ENCODE measurements at regions not wholly inside any gene's neighbourhood (a gene's known extent, or its start where the extent isn't known, plus 50 kb on each side); places are given as distances from the start of the nearest gene placed in this dataset.

DNA sequence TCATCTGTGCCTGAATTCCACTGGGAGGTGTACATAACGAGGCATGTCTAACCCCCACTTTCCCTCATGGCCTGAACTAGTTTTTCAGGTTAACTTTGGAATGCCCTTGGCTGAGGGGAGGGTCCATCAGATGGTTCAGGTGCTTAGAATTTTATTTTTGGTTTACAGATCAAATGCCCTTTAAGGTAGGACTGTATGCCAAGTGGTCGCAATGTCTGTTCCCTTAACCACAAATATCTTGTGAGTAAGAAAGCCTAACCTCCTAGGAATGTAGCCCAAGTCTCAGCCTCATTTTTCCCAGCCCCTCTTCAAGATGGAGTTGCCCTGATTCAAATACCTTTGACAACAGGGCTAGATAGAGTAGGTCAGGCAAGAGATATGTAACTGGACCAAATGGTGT is 78.4 kb downstream of the RNASET2 start:
- TF ChIP-seq SIN3A (IDR thresholded peaks at IDR 0.05; ENCODE audit: borderline replicate concordance, insufficient read depth, low read length) (no peak), TAF1 (IDR thresholded peaks at IDR 0.05; ENCODE audit: borderline replicate concordance, insufficient read depth, low read length) (no peak), FOXP2 (optimal IDR thresholded peaks at IDR 0.05; ENCODE audit: borderline replicate concordance, extremely low read depth, extremely low read length, insufficient read depth) (no peak), POLR2AphosphoS5 (IDR thresholded peaks at IDR 0.05; ENCODE audit: low read depth, low read length) (no peak)
- TF ChIP-seq, protein P1, sequence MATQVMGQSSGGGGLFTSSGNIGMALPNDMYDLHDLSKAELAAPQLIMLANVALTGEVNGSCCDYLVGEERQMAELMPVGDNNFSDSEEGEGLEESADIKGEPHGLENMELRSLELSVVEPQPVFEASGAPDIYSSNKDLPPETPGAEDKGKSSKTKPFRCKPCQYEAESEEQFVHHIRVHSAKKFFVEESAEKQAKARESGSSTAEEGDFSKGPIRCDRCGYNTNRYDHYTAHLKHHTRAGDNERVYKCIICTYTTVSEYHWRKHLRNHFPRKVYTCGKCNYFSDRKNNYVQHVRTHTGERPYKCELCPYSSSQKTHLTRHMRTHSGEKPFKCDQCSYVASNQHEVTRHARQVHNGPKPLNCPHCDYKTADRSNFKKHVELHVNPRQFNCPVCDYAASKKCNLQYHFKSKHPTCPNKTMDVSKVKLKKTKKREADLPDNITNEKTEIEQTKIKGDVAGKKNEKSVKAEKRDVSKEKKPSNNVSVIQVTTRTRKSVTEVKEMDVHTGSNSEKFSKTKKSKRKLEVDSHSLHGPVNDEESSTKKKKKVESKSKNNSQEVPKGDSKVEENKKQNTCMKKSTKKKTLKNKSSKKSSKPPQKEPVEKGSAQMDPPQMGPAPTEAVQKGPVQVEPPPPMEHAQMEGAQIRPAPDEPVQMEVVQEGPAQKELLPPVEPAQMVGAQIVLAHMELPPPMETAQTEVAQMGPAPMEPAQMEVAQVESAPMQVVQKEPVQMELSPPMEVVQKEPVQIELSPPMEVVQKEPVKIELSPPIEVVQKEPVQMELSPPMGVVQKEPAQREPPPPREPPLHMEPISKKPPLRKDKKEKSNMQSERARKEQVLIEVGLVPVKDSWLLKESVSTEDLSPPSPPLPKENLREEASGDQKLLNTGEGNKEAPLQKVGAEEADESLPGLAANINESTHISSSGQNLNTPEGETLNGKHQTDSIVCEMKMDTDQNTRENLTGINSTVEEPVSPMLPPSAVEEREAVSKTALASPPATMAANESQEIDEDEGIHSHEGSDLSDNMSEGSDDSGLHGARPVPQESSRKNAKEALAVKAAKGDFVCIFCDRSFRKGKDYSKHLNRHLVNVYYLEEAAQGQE (IDR thresholded peaks at IDR 0.05; ENCODE audit: insufficient read depth in 1 of 2, low read depth in 2 of 2, low read length in 2 of 2): no peak

DNA sequence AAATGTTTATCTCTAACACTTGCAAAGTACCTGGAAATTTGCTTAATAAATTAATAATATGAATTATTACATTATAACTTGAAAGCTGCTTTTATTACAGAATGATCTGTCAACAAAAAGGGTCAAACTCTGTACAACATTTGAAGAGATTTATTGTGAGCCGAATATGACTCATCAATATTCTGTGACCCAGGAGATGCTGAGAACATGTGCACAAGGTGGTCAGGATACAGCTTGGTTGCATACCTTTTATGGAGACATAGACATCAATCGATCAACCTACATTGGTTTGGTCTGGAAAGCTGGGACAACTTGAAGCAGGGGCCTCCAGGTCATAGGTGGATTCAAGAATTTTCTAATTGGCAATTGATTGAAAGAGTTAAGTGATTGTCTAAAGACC is 79.0 kb downstream of the RNASET2 start:
- no peak for TF ChIP-seq SIN3A (IDR thresholded peaks at IDR 0.05; ENCODE audit: borderline replicate concordance, insufficient read depth, low read length)
- TF ChIP-seq TAF1 (IDR thresholded peaks at IDR 0.05; ENCODE audit: borderline replicate concordance, insufficient read depth, low read length): no peak
- TF ChIP-seq, protein P1 (IDR thresholded peaks at IDR 0.05; ENCODE audit: insufficient read depth in 1 of 2, low read depth in 2 of 2, low read length in 2 of 2): no peak
- TF ChIP-seq POLR2AphosphoS5 (IDR thresholded peaks at IDR 0.05; ENCODE audit: low read depth, low read length): no peak
- no peak for TF ChIP-seq FOXP2 (optimal IDR thresholded peaks at IDR 0.05; ENCODE audit: borderline replicate concordance, extremely low read depth, extremely low read length, insufficient read depth)

DNA sequence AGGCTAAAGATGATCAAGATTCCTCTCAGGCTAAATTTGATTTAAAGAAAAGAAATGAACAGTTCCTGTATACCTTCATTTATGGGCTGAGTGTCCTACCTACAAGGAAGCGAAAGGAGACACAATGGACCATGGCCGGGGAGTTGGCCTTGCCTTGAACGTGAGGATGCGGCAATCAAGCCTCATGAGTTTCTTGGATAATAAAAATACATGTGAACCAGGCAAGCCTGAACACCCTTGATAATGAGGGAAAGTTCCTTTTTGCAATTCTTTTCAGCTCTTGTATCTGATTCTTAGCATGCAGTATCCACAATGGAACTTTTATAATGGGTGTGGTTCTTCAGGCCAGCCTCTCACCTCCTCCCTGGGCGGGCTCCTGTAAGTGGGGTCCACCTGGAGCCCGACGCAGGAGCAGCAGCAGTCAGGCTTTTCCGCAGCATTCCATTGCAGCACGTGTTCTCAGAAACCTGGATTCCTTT is 83.8 kb downstream of the RNASET2 start:
- no peak for TF ChIP-seq SIN3A (IDR thresholded peaks at IDR 0.05; ENCODE audit: borderline replicate concordance, insufficient read depth, low read length)
- TF ChIP-seq FOXP2 (optimal IDR thresholded peaks at IDR 0.05; ENCODE audit: borderline replicate concordance, extremely low read depth, extremely low read length, insufficient read depth): no peak
- TF ChIP-seq POLR2AphosphoS5 (IDR thresholded peaks at IDR 0.05; ENCODE audit: low read depth, low read length): no peak
- TF ChIP-seq TAF1 (IDR thresholded peaks at IDR 0.05; ENCODE audit: borderline replicate concordance, insufficient read depth, low read length): no peak
- TF ChIP-seq, protein P1 (IDR thresholded peaks at IDR 0.05; ENCODE audit: insufficient read depth in 1 of 2, low read depth in 2 of 2, low read length in 2 of 2): no peak

DNA sequence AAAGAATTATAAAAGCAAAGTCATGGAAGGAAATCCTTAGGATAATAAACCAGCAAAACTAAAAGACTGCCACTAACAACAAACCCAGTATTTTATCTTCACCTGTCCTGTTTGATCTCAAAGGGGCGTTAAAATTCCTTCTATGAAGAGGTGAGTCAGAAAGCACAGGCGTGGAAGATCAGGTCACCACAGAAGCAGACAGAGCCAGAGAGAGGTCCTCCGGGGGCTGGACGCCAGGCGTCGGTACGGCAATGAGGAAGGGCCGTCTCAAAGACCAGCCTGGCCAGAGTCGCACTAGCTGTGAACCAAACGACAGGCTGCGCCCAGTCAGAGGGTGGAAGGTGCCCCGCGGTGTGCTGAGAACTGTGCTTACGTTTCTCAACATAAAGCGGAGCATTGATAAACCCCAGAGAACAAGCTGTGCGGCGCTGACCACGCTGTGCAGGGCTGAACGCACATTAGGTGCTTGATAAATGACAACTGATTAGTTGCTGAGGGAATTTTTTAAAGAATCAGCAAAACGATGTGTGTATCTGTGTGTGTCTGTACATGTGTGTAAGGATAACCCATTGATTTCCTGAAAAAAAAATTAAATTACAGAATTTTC is 85.6 kb downstream of the RNASET2 start:
- TF ChIP-seq FOXP2 (optimal IDR thresholded peaks at IDR 0.05; ENCODE audit: borderline replicate concordance, extremely low read depth, extremely low read length, insufficient read depth) (no peak), POLR2AphosphoS5 (IDR thresholded peaks at IDR 0.05; ENCODE audit: low read depth, low read length) (no peak), TAF1 (IDR thresholded peaks at IDR 0.05; ENCODE audit: borderline replicate concordance, insufficient read depth, low read length) (no peak), SIN3A (IDR thresholded peaks at IDR 0.05; ENCODE audit: borderline replicate concordance, insufficient read depth, low read length) (no peak)

DNA sequence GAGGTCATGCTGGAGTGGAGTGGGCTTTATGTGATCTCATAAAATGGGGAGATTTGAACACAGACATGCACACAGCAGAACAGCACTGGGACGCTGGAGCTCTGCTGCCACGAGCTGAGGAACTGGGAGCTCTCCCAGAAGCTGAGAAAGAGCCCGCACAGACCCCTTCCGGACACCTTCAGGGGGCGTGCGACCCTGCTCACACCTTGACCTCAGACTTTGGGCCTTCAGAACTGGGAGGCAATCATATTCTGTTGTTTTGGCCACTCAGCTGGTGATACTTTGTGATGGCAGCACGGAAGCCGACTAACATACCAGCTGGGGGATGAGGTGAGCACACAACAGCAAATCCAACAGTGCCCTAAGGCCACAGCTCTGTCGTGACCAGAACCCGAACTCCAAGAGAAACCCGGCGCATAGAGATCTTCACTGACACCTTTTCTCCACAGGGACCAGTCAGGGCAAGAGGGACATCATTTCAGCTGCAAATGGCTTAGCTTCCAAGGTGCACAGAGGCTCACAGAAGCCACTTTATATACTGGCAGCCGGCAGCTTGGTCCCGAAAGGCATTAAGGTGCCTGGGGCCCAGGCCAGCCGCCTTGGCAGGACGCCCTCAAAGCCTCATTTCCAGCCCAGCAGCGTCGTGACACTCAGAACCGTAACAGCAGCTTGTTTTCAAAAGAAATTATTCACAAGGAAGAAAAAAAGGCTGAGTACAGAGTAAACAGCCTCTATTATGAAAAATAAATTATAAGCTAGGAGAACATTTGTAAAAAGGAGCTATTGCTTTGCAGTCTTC is 89.3 kb downstream of the RNASET2 start:
- TF ChIP-seq, protein P1 (IDR thresholded peaks at IDR 0.05; ENCODE audit: insufficient read depth in 1 of 2, low read depth in 2 of 2, low read length in 2 of 2): no peak
- TF ChIP-seq SIN3A (IDR thresholded peaks at IDR 0.05; ENCODE audit: borderline replicate concordance, insufficient read depth, low read length) (no peak), POLR2AphosphoS5 (IDR thresholded peaks at IDR 0.05; ENCODE audit: low read depth, low read length) (no peak), FOXP2 (optimal IDR thresholded peaks at IDR 0.05; ENCODE audit: borderline replicate concordance, extremely low read depth, extremely low read length, insufficient read depth) (no peak), TAF1 (IDR thresholded peaks at IDR 0.05; ENCODE audit: borderline replicate concordance, insufficient read depth, low read length) (no peak)

Measured in PFSK-1 (cell line).